HT-29 (cell line): ENCODE measurements at regions not wholly inside any gene's neighbourhood (a gene's known extent, or its start where the extent isn't known, plus 50 kb on each side); places are given as distances from the start of the nearest gene placed in this dataset.
"Not testable (repeated sequence)": the region's sequence is repeated elsewhere in the genome, so short reads cannot be mapped to it uniquely, and the experiment has no call there.

ENCODE experiments used
- DNase-seq: peaks from one replicate; pipeline ENCODE4 v3.0.0-alpha.2; 2015; ENCODE audit warnings: low spot score

DNA sequence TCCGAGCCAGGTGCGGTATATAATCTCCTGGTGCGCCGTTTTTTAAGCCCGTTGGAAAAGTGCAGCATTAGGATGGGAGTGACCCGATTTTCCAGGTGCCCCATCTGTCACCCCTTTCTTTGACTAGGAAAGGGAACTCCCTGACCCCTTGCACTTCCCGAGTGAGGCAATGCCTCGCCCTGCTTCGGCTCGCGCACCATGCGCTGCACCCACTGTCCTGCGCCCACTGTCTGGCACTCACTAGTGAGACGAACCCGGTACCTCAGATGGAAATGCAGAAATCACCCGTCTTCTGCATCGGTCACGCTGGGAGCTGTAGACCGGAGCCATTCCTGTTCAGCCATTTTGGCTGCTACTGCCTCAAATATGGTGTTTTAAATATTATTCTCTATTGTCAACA is 198.0 kb downstream of the MEIS1 start:
- DNase-seq = not testable (repeated sequence)

DNA sequence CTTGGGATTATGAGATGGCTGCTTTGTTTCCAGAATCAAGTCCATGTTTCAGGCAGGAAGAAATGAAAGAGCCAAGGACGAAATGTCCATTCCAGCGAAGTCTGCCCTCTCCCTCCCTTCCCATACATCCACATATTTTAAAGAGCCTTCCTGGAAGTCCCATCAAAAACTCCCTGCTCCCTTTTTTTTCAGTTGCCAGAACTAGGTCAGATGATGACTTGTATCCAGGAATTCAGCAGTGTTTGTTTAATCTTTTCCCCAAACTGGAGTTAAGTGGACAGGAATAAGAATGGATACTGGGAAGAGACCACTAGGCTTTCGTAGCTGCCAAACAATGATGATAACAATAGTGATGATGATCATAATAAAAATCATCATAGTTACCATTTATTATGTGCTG is 198.7 kb downstream of the MEIS1 start:
- DNase-seq = no peak

- no peak for DNase-seq
Measured at GRCh38 chr2:66634784-66635183, 199.9 kb downstream of the MEIS1 start.

GRCh38 chr2:66641685-66642084 is 206.8 kb downstream of the MEIS1 start:
- no peak for DNase-seq

- DNase-seq = not testable (repeated sequence)
Measured at GRCh38 chr2:66648081-66648480, 213.2 kb downstream of the MEIS1 start.

- DNase-seq = no peak
Measured at GRCh38 chr2:66649006-66649405, 214.1 kb downstream of the MEIS1 start.

DNA sequence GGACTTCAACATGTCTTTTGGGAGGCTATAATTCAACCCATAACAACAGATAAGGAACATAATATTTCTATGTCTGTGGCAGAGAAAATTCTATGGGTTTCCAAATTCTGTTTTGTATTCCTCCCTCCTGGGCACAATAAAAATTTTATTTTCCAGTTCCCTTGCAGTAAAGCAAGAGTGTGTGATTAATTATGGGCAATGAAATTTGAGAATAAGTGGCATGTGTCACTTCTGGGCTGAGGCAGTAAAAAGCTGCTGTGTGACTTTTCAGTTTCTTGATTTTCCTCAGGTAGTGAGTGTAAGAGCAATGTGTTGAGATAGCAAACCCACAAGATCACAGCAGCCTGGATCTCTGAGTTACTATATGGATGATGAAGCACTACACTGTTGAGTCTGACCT is 216.4 kb downstream of the MEIS1 start:
- no peak for DNase-seq

DNA sequence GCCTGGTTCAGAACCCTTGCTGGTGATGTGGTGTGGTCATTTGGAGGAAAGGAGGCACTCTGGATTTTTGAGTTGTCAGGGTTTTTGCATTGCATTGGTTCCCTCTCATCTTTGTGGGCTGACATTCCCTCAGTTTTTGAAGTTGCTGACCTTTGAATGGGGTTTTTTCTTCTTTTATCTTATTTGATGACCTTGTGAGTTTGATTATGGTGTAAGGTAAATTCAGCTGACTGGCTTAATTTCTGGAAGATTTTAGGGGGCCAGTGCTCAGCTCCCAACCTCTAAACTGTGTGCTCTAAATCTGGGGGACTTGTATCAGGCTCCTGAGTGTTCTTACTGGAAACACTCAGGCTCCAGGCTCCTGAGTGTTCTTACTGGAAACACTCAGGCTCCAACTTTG is 225.9 kb downstream of the MEIS1 start:
- no peak for DNase-seq

DNA sequence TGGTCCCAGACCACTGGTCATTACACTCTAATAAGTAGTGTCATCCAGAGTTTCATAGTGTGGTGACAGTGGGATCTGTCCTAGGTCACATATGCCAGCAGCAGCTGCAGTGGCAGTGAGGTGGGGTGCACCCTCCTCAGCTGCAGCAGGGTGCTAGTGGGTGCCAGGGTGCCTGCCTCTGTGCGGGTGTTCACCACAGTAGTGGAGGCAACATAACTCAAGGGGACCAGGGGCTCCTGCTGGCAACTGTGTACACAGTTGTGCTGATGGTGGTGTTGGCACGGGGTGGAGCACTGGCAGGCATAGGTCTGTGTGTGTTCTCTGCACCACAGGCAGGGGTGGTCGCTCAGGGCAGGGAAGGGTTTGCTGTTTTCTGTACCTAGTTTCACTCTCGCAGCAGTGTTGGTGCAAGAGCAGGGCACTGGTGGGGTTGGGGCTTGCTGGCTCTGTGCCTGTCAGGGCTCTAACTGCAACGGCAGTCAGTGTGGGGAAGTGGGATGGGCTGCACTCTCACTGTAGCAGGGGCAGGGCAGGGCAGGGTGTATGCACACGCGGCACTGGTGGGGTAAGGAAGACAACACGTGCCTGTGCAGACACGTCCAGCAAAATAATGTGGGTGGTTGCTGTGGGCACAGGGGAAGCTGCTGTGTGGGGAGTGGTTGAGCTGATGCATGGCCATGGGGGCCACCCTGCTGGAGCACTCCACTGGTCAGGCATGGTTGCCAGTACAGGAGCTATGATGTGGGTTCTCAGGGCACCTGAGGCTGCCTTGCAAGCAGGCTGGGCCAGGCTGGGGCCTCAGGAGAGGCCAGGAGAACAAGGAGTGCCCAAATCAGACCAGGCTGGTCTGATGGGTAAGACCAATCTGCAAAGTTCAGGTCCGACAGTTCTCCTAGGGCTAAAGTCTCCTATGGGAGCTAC is 226.6 kb downstream of the MEIS1 start:
- no peak for DNase-seq

DNA sequence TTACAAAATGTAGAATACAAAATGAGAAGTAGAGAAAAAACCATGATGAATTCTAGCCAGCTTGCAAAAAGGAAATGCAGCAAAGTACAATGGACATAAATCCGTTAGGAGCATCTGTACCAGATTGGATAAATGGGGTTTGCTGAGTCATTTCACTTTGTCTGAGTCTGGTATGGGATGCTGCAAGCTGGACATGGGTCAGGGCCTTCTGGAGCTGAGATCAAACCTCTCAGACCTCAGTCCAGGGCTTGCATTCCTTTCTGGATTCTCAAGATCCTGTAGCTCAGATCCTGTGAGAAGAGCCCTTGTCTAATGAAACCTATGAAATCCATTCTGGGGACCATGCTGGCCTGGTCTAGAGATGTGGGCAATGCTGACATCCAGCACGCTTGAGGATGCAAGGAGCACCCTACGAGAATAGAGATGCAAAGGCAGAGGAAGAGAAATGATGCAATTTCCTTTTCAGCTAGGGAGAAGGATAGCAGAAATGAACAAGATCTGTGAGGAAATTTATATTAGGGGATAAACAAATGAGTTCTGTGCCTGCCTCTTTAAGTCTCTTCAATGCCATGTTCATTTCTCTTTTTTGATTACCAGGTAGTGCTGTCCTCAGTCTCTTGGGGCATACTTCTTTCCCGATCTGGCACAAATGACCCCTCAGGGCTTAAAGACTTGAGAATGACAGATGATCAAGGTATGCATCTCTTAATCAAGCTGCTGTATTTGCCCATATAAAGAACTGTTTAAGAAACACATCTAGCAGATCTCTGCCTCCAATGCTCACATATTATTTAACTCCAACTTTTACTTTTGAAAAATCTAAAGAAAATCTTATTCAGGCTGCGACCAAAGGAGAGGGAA is 230.4 kb downstream of the MEIS1 start:
- no peak for DNase-seq

- DNase-seq = no peak
Measured at GRCh38 chr2:66667301-66667700, 232.4 kb downstream of the MEIS1 start.

DNA sequence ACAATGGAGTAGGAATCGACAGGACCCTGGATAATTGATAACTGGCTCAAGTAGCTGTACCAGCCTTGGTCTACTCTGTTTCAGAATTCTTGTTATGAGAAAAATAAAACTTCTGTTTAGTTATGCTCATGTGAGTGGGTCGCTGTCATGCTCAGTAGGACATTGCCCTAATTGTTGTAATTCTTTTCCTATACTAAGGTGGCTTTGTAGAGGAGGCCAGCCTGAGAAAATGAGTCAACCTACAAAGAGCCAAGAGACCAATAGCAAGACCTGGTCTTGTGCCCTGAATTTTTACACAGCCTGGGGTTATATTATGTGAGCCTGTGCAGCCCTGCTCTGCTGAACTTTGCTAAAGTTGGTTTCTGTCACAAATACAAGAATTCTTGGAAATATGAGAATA is 238.4 kb downstream of the MEIS1 start:
- DNase-seq = no peak

DNA sequence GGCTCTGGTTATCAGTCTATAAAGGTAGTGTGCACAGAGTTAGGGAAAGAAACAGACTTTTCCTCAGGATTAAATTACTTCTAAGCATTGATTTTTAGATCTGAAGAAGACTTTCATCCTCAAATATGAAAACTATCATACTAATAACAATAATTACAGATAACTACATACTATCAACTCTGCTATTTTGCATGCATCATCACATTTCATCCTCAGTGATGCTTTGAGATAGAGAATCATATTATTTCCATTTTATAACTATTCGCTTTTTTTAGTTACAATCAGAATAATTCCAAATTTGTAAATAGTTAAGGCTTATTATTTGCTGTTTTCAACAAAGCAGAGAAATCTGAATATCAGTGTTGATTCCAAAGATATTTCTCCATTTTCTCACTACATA is 239.2 kb downstream of the MEIS1 start:
- no peak for DNase-seq

- no peak for DNase-seq
Measured at GRCh38 chr2:66675591-66675990, 240.7 kb downstream of the MEIS1 start.

GRCh38 chr2:66679442-66679841 is 244.5 kb downstream of the MEIS1 start:
- no peak for DNase-seq

DNA sequence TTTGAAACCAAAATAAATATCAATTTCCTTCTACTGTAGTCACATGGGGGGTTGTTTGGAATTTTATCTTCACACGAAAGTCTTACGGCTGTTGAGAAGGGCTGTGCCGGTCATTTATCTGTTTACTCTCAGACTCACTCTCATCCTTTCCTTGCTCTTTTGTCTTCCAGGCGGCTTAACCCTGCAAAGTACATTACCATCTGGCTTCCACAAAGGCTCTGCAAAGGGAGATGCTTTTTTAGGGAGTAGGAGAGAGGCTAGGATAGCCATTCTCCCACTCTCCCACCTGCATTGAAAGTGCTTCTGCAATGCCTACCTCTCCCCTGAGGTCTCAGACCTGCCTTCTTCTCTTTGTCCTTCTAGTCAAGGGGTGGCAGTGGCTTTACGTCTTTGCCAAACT is 247.6 kb downstream of the MEIS1 start:
- DNase-seq = no peak

DNA sequence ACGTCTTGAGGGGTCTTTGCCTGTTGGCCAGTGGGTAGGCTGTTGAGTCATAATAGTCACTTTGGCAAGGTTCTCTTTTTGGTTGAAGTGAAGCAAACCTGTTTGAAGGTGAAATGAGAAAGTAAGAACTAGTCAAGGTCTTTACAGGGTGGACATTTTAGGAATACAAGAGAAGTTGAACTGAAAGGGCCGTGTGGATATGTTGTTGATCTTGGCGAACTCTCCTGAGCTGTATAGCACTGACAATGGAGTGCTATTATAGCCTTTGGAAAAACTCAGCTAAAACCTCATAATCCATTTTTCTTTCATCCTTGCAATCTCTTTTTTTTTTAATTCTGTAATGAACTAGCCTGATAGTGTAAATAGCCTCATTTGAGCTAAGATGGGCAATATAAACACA is 248.1 kb downstream of the MEIS1 start:
- DNase-seq = no peak

GRCh38 chr2:66683599-66683998 is 248.7 kb downstream of the MEIS1 start:
- no peak for DNase-seq

DNA sequence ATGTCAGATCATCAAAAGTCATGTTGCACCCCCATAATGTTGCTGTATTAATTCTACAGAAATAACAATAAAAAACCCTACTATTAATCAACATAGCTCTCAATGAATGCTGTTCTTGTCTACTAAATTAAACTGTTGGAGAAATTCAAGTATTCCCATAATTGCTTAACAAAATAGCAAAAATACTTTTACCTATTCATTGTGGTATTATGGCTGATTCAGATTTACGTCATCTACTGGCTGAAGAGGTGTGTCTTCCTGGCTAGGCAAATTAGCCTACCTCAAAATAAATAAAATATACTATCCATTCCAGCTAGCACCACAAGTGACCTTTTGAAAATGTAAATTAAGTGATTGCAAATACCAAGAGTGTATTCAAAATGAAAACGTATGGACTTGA is 249.4 kb downstream of the MEIS1 start:
- DNase-seq = no peak

GRCh38 chr2:66686755-66687154 is 251.8 kb downstream of the MEIS1 start:
- DNase-seq = no peak

DNA sequence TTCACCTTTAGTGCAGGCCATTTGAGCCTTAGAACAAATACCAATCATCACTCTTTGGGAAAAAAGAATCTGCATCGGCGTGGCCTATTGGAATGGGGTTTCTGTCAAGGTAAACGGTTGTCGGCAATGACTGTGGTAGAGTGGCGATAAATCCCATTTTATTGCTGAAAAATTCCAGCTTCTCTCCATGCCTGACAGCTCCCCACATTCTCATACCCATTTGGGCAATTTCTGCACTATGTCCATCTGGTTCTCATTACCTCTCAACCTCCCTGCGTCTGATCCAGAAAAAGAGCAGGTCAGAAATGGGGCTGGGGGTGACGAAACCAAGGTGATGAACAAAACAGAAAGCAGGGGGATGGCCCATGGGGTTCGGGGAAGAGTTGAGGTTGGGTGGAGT is 254.0 kb downstream of the MEIS1 start:
- no peak for DNase-seq

DNA sequence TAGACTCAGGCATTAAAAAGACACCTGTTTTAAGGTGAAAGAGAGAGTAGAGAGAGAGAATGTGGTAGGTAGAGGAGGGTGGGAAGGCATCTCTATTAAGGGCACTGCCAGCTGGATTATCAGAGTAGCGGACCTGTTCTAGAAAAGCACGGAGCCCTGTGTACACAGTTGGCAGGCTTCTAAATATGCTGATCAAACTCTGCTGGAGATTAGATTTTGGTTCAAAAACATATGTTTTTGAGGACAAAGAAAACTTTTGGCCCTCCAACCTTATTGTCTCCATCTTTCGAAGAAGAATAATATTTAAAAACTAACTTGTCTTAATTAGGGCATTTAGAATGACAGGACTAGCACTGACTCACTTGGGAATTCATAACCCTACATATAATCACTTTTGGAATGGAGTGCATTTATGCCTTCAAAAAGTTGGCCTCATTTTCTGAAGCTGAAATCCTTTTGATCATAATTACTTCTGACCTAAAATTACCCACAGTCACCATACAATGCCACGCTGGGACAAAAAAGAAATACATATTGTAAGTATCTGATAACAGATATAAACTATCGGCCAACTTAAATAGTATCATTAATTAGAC is 254.6 kb downstream of the MEIS1 start:
- DNase-seq = no peak
